HG03039 (cell line): ENCODE measurements at regions not wholly inside any gene's neighbourhood (a gene's known extent, or its start where the extent isn't known, plus 50 kb on each side); places are given as distances from the start of the nearest gene placed in this dataset.
"Not testable (repeated sequence)": the region's sequence is repeated elsewhere in the genome, so short reads cannot be mapped to it uniquely, and the experiment has no call there.

Experiments
- ATAC-seq: cut with Tn5 transposase; IDR thresholded peaks from one replicate; pipeline ENCODE4 v1.9.1; 2021; ENCODE audit warnings: mild to moderate bottlenecking, moderate library complexity; ENCODE audit not compliant: unreplicated experiment

DNA sequence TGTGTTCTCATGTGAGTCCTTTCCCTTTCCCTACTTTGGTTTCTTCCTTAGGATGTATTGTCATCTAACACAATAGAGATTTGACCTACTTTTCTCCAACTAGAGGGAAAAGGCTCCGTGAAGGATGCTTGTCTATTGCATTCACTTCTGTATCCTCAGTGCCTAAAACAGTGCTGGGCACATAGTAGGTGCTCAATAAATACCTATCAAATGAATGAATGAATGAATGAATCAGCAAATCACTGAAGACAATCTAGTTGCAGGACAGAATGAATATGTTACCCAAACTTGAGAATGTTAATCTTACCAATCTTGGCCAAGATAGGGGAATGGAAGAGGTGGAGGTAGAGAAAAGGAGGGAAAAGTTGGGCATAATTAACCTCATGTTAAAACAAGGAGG lies 131.2 kb upstream of the FOXN2 start:
- no peak for ATAC-seq

DNA sequence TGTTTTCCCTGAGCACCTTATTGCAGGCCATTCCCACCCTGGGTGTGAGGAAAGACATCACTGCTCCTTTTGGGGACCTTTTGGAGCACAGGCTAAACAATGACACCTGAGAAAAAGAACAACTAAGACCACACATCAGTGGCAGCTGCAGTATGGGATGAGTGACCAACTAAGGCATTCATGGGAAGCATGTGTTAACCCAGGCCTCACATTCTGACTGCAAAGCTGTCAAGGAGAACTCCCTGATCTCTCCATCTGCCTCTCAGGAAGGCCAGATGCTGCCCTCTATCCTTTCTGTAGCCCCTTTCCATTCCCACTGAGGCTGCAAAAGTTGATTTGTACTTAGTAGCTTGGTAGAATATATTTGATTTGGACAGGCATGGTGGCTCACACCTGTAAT lies 130.5 kb upstream of the FOXN2 start:
- ATAC-seq = no peak

GRCh38 chr2:48187503-48187902 lies 127.0 kb upstream of the FOXN2 start:
- no peak for ATAC-seq

- no peak for ATAC-seq
Measured at GRCh38 chr2:48189552-48190228, 124.8 kb upstream of the FOXN2 start.

DNA sequence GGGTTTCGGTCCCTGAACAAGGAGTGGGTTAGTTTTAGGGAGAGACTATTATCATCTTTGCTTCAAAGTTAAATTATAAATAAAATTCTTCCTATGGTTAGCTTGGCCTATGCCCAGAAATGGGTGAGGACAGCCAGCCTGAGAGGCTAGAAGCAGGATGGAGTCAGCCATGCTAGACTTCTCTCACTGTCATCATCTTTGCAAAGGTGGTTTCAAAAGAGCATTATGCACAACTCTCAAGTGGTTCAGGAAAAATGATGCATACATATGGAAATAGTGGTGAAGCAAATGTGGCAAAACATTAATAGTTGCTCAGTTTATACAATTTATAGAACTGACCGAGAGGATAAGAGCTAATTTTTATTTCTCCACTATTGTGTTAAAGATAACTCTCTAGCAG lies 124.3 kb upstream of the FOXN2 start:
- no peak for ATAC-seq

- ATAC-seq = no peak
Measured at GRCh38 chr2:48194641-48195040, 119.8 kb upstream of the FOXN2 start.

DNA sequence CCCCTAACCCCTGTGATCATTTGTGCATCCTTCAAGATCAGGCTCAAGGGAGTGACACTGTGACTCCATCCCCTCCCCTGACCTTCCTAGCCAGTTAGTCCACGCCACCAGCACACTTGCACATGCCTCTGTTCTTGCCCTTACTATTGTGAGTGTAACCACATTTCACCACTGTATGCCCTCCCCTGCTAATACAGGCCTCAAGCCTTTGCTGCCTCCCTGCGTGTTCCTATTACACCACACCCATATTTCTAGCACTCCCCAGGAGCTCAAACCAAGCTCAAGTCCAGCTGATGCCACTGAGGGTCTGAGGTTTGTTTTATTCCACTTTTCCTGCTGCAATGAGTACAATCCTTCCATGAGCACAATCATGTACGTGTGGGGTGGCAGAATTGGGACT lies 119.3 kb upstream of the FOXN2 start:
- ATAC-seq = no peak

GRCh38 chr2:48197618-48198017 lies 116.9 kb upstream of the FOXN2 start:
- no peak for ATAC-seq

DNA sequence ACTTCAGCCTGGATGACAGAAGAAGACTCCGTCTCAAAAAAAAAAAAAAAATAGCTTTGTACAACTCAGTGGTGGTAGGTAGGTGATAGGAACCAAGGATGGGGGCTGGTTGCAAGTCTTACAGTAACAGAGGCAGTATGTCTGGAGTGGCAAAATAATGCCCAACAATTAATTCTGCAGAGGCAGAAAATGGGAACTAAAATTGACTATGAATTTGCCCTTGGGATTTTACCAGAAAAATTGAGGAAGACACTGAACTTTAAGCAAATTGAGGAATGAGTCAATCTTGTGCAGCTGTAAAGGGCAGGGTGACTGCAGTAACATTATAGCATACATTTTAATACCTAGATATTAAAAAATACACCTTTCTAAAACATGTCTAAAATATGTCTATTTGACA lies 116.1 kb upstream of the FOXN2 start:
- no peak for ATAC-seq

DNA sequence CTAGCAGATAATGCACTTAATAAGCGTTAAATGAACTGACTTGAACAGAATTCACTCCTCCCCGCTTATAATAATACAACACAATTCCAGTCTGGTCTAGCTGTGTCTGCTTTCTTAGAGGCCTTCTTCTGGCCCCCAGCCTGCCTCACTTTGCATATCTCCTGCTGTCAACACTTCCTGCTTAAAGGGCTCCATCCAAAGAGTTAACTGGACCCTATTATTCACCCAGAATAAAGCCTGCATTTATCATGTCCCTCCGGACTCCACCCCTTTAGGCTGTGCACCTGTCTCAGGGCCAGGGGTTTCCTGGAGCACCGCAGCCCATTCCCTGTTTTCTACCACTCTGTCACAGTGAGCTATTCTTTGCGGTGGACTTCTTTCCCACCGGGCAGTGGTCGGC lies 115.4 kb upstream of the FOXN2 start:
- ATAC-seq = no peak

DNA sequence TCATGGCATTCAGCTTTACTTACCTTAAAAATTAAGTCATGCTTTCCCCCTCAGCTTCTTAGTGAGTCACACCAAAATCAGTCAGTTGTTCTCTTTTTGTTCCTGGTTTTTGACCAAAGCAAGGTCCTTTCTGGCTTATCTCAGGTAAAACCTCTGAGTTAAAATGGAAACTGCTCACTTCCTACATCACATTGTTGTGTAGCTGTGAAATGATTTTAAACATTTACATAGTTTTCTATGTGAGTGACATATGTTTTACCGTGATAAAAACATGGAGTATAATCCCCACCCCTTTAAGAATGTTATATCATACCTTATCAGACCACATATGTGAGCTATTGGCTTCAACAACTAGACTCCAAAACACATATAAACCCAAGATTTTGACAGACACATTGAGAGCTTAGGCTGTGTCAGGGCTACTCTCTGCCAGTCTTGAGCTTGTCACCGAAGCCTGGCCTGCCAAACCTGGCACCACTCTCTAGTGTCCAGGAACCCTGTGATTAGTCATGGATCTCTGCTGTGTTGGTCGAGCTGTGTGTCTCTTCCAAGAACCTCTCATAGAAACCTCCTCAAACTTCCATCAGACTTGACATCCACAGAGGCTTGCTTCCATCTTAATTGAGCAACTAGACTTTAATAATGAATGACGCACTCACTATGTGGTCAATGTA lies 113.7 kb upstream of the FOXN2 start:
- no peak for ATAC-seq

DNA sequence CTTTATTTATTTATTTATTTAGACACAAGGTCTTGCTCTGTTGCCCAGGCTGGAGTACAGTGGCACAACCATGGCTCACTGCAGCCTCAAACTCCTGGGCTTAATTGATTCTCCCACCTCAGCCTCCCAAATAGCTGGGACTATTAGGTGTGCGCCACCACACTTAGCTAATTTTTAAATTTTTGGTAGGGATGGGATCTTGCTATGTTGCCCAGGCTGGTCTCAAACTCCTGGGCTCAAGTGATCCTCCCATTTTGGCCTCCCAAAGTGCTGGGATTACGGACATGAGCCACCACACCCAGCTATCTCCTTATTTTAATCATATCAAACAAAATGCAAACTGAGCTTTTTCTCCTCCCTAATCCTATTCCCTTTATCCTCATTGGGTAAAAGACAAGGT lies 113.0 kb upstream of the FOXN2 start:
- ATAC-seq = not testable (repeated sequence)

DNA sequence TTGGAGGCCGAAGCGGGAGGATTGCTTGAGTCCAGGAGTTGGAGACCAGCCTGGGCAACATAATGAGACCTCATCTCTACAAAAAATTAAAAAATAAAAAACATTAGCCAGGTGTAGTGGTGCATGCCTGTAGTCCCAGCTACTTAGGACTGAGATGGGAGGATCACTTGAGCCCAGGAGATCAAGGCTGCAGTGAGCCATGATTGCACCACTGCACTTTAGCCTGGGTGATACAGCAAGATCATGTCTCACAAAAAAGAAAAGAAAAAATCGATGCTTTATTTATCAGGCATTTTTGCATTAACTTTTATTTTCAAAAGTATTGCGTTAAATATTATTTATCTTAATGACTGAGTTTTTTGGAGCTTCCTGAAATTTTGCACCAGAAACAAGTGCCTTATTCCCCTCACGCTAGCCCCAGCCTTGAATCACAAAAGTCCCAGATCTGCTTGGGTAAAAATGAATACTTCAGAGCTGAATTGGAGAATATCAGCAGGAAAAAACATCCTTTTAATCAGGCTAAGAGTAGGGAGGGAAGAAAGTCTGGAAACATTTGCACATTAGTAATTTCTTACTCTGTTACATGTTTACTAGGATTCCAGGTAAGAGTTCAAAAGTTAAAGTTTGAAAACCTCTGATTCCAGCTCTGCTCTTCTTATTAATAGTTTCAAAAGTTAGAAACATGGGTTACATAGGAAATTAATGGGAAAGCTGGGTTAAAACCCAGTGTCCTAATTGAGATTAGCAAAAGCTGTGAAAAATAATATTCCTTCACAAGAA lies 111.4 kb upstream of the FOXN2 start:
- no peak for ATAC-seq

GRCh38 chr2:48203668-48204067 lies 110.8 kb upstream of the FOXN2 start:
- ATAC-seq = no peak

GRCh38 chr2:48204750-48205136 lies 109.7 kb upstream of the FOXN2 start:
- ATAC-seq = no peak

DNA sequence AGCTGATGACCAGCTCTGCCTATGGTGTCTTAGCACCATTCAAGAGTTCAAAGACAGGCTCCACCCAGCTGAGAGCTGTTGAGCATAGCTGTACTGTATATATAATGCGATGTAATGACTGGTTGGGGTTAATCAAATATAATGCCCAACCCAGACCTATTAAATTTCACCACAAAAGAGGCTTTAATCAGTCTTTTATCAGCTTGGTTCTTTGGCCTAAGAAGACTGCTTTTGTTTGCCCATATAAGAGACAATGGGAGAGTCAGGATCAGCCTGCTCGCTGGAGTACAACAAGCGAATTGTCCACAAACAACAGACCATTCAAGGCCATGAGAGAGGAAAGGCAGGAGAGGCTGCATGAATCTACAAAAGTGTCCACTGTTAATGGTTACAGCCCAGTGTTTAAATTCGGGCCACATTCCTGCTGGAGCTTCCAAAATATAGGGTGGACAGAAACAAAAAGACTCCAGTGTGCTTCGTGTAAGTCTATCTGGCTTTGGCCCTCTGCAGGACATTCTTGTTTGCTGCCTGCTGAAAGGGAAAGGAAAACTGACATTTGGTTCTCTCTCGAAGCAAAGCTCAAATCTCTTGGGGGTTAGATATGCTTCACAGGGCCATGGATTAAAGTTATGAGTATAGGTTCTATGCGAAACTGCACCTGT lies 109.2 kb upstream of the FOXN2 start:
- ATAC-seq = no peak

DNA sequence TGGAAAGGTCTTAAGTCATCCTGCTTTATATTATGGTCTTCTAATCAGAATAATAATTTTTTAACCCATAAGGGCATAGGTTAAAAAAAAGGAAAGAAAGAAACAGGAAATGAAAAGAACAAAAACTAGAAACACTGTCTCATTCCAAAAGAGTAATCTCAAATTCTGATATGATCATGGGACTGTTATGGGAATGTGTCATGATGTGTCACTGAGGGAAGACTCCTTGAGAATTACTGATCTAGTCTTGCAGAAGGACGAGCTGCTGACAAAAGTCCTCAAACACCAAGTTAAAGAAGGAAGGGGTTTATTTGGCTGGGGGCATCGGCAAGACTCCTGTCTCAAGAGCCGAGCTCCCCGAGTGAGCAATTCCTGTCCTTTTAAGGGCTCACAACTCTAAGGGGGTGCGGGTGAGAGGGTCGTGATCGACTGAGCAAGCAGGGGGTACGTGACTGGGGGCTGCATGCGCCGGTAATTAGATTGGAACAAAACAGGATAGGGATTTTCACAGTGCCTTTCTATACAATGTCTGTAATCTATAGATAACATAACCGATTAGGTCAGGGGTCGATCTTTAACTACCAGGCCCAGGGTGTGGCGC lies 108.3 kb upstream of the FOXN2 start:
- not testable (repeated sequence) for ATAC-seq

GRCh38 chr2:48207201-48207641 lies 107.3 kb upstream of the FOXN2 start:
- ATAC-seq = no peak

DNA sequence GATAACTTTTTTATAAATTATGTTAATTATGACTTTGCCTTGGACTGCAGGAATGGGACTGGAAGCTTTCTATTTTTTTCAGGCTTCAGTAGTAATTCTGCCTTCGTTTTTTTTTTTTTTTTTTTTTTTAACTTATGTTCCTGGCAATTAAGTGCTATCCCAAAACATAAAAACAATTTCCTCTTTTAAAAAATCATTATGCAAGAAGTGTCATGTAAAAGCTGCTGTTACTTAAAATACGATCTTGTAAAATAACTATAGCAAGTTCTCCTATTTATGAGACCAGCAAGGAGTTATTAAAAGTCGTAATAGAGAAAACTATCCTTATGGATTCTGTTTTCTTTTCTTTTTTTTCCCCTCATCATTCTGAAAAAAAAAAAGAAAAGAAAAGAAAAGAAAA lies 106.6 kb upstream of the FOXN2 start:
- ATAC-seq = no peak

- no peak for ATAC-seq
Measured at GRCh38 chr2:48209214-48209885, 105.1 kb upstream of the FOXN2 start.

- ATAC-seq = no peak
Measured at GRCh38 chr2:48210189-48210588, 104.3 kb upstream of the FOXN2 start.
